Keratinocyte (primary cell): ENCODE measurements at regions not wholly inside any gene's neighbourhood (a gene's known extent, or its start where the extent isn't known, plus 50 kb on each side); places are given as distances from the start of the nearest gene placed in this dataset.
A peak's percentile ranks its signal among the peaks of the same experiment; 100 is the strongest.

Experiments
- DNase-seq: peaks from one replicate; pipeline ENCODE4 v3.0.0-alpha.2; 2011; ENCODE audit warnings: low read depth, missing footprints, low spot score
- FAIRE-seq: peaks from 2 replicates; lab custom pipeline; 2011; peaks lifted over from hg19 to GRCh38; lab: Jason Lieb, UNC
- H2AFZ ChIP-seq: 2 replicates; pipeline ENCODE4 v1.6.0; 2012; ENCODE audit warnings: low read length, control low read depth, inconsistent platforms; ENCODE audit not compliant: control insufficient read depth
- H3K27ac ChIP-seq: 2 replicates; pipeline ENCODE4 v1.5.1; 2011; ENCODE audit warnings: low read length; ENCODE audit not compliant: control insufficient read depth, insufficient read depth
- H3K27me3 ChIP-seq: 3 replicates; pipeline ENCODE4 v1.6.0; 2011; ENCODE audit warnings: low read length; ENCODE audit not compliant: control insufficient read depth, insufficient read depth; ENCODE audit errors: extremely low read depth
- H3K36me3 ChIP-seq, 2 experiments: 2 replicates in 1 of 2; 3 replicates in 1 of 2; pipeline ENCODE4 v1.5.1; 2011; ENCODE audit warnings: low read length in 2 of 2, mild to moderate bottlenecking in 1 of 2; ENCODE audit not compliant: control insufficient read depth in 2 of 2, insufficient read depth in 2 of 2; ENCODE audit errors: extremely low read depth in 1 of 2
- H3K4me1 ChIP-seq: 3 replicates; pipeline ENCODE4 v1.5.1; 2011; ENCODE audit warnings: low read length; ENCODE audit not compliant: control insufficient read depth, insufficient read depth; ENCODE audit errors: extremely low read depth
- H3K4me2 ChIP-seq: 3 replicates; pipeline ENCODE4 v1.6.0; 2011; ENCODE audit warnings: low read depth, low read length; ENCODE audit not compliant: control insufficient read depth, insufficient read depth; ENCODE audit errors: extremely low read depth
- H3K4me3 ChIP-seq, 3 experiments: fragments of 200-600 bp in 1 of 3; sonication (generic) in 1 of 3; 2 replicates in 2 of 3; 3 replicates in 1 of 3; pipeline ENCODE4 v1.5.1; 2011 to 2016; ENCODE audit warnings: low read length in 3 of 3, mild to moderate bottlenecking in 3 of 3, control low read depth in 2 of 3, inconsistent platforms in 1 of 3, low read depth in 1 of 3, mixed read lengths in 1 of 3, mixed run types in 1 of 3, moderate library complexity in 1 of 3; ENCODE audit not compliant: control insufficient read depth in 2 of 3, insufficient read depth in 2 of 3; ENCODE audit errors: extremely low read depth in 1 of 3
- H3K79me2 ChIP-seq: 2 replicates; pipeline ENCODE4 v1.6.0; 2012; ENCODE audit warnings: low read length; ENCODE audit not compliant: control insufficient read depth, insufficient read depth
- H3K9ac ChIP-seq: 3 replicates; pipeline ENCODE4 v1.6.0; 2011; ENCODE audit warnings: low read length; ENCODE audit not compliant: control insufficient read depth, insufficient read depth; ENCODE audit errors: extremely low read depth
- H3K9me1 ChIP-seq: 3 replicates; pipeline ENCODE4 v1.6.0; 2011; ENCODE audit warnings: low read length; ENCODE audit not compliant: control insufficient read depth, insufficient read depth; ENCODE audit errors: extremely low read depth
- H3K9me3 ChIP-seq: 2 replicates; pipeline ENCODE4 v1.5.1; 2012; ENCODE audit warnings: low read depth, low read length; ENCODE audit not compliant: control insufficient read depth
- H4K20me1 ChIP-seq: 3 replicates; pipeline ENCODE4 v1.6.0; 2011; ENCODE audit warnings: low read length; ENCODE audit not compliant: control insufficient read depth, insufficient read depth; ENCODE audit errors: extremely low read depth
- CTCF ChIP-seq, 3 experiments: IDR thresholded peaks in 1 of 3; conservative IDR thresholded peaks in 1 of 3; optimal IDR thresholded peaks in 1 of 3; 2 replicates in 2 of 3; 3 replicates in 1 of 3; pipeline versions ENCODE3 to v1.5.1; 2011; ENCODE audit warnings: low read length in 3 of 3, mild to moderate bottlenecking in 3 of 3, moderate library complexity in 2 of 3, control low read depth in 1 of 3, inconsistent platforms in 1 of 3; ENCODE audit not compliant: insufficient read depth in 2 of 3; ENCODE audit errors: extremely low read depth in 1 of 3
- EZH2 ChIP-seq: IDR thresholded peaks from one replicate; pipeline ENCODE4 v1.6.1; 2012; ENCODE audit warnings: inconsistent platforms, mild to moderate bottlenecking, low read length, moderate library complexity
- dilution Hi-C: fragments of 300-500 bp; cut with MboI; formaldehyde crosslinking; loops from one replicate; pipeline ENCODE4 v1.7.0; 2020; ENCODE audit warnings: low sequenced_read_pairs; ENCODE audit not compliant: extremely low pct_ligation_motif_present

GRCh38 chr1:177377866-177378265 lies 207.1 kb downstream of the BRINP2 start:
- dilution Hi-C loops = no loop called here
- TF ChIP-seq EZH2 (no peak), CTCF (optimal IDR thresholded peaks at IDR 0.05 in 1 of 3, IDR thresholded peaks at IDR 0.05 in 1 of 3, conservative IDR thresholded peaks at IDR 0.05 in 1 of 3; ENCODE audit: extremely low read depth in 1 of 3, insufficient read depth in 2 of 3, low read length in 3 of 3) (no peak)
- no peaks in the 10 kb centered on the region for H3K36me3 ChIP-seq

GRCh38 chr1:177368255-177368654 lies 197.5 kb downstream of the BRINP2 start:
- H3K4me2 ChIP-seq = no peak overlapping the region
- H3K36me3 ChIP-seq = no peaks in the 10 kb centered on the region
- H3K9me3 ChIP-seq = no peaks in the 10 kb centered on the region
- TF ChIP-seq EZH2 (no peak), CTCF (optimal IDR thresholded peaks at IDR 0.05 in 1 of 3, IDR thresholded peaks at IDR 0.05 in 1 of 3, conservative IDR thresholded peaks at IDR 0.05 in 1 of 3; ENCODE audit: extremely low read depth in 1 of 3, insufficient read depth in 2 of 3, low read length in 3 of 3) (no peak)
- DNase-seq = no peak
- no peak overlapping the region for H3K27ac ChIP-seq
- no peak overlapping the region for H3K4me3 ChIP-seq
- H3K4me1 ChIP-seq = no peaks in the 10 kb centered on the region
- peak; percentile 79 for FAIRE-seq
- no peaks in the 10 kb centered on the region for H4K20me1 ChIP-seq
- dilution Hi-C loops = no loop called here
- H3K9ac ChIP-seq = no peak overlapping the region
- H3K79me2 ChIP-seq = no peaks in the 10 kb centered on the region
- no peaks in the 10 kb centered on the region for H3K9me1 ChIP-seq
- no peaks in the 10 kb centered on the region for H3K27me3 ChIP-seq
- H2AFZ ChIP-seq = no peak overlapping the region

More at GRCh38 chr1:177377866-177378265, 207.1 kb downstream of the BRINP2 start:
- Histone ChIP-seq H3K4me3 (no peak overlapping the region), H3K9ac (no peak overlapping the region), H4K20me1 (no peaks in the 10 kb centered on the region), H3K4me1 (no peaks in the 10 kb centered on the region), H3K9me1 (no peaks in the 10 kb centered on the region), H3K4me2 (no peak overlapping the region), H2AFZ (no peak overlapping the region), H3K79me2 (no peaks in the 10 kb centered on the region), H3K9me3 (no peaks in the 10 kb centered on the region), H3K27me3 (no peaks in the 10 kb centered on the region), H3K27ac (no peak overlapping the region)
- DNase-seq (no peak), FAIRE-seq (no peak)
